ENCODE measurements at regions not wholly inside any gene's neighbourhood (a gene's known extent, or its start where the extent isn't known, plus 50 kb on each side); places are given as distances from the start of the nearest gene placed in this dataset.

GRCh38 chr4:156534205-156534604 lies 437.4 kb downstream of the PDGFC start:
- TF ChIP-seq, protein P1, sequence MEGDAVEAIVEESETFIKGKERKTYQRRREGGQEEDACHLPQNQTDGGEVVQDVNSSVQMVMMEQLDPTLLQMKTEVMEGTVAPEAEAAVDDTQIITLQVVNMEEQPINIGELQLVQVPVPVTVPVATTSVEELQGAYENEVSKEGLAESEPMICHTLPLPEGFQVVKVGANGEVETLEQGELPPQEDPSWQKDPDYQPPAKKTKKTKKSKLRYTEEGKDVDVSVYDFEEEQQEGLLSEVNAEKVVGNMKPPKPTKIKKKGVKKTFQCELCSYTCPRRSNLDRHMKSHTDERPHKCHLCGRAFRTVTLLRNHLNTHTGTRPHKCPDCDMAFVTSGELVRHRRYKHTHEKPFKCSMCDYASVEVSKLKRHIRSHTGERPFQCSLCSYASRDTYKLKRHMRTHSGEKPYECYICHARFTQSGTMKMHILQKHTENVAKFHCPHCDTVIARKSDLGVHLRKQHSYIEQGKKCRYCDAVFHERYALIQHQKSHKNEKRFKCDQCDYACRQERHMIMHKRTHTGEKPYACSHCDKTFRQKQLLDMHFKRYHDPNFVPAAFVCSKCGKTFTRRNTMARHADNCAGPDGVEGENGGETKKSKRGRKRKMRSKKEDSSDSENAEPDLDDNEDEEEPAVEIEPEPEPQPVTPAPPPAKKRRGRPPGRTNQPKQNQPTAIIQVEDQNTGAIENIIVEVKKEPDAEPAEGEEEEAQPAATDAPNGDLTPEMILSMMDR (conservative IDR thresholded peaks at IDR 0.05; ENCODE audit: low read length) = no peak
- TF ChIP-seq EZH2phosphoT487 (IDR thresholded peaks at IDR 0.05; ENCODE audit: borderline replicate concordance, low read depth, low read length) = no peak

Data from OCI-LY7 (cell line).